ENCODE measurements at regions not wholly inside any gene's neighbourhood (a gene's known extent, or its start where the extent isn't known, plus 50 kb on each side); places are given as distances from the start of the nearest gene placed in this dataset.
"Not testable (repeated sequence)": the region's sequence is repeated elsewhere in the genome, so short reads cannot be mapped to it uniquely, and the experiment has no call there.

DNA sequence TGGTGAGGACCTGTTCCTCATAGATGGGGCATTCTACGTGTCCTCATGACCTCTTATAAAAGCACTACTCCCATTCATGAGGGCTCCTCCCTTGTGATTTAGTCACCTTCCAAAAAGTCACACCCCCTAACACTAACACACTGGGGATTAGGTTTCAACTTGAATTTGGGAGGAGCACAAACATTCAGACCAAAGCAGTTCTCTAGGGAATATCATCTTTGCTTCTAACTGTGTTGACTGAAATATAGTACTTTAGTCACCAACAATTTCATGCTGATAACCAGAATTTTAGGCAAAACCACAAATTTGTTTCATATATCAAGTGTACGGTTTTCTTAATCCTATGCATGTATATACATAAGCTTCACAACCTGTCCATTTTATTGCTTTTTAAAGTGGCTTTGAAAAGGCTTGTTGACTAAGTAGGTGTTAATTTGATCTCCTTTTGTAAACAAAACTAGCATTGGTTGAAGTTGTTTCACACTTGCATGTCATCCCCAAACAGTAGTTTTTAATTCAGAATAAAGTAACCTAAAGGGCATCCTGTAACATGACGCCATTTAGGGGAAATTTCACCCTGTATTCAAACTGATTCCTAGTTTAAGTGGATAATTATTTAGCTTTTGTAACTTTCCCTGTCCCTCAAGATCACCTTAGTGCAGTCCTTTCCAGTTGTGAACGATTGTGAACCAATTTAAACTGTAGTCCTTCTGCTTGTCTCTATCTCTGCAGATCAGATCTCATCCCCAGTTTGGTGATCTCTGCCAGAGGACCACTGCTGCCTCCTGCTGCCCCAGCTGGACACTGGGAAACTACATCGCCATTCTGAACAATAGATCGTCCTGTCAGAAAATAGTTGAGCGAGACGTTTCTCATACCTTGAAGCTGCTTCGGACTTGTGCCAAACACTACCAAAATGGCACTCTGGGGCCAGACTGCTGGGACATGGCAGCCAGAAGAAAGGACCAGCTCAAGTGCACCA lies 141.1 kb downstream of the TLR5 start:
- DNase-seq, result peak; percentile 60

DNA sequence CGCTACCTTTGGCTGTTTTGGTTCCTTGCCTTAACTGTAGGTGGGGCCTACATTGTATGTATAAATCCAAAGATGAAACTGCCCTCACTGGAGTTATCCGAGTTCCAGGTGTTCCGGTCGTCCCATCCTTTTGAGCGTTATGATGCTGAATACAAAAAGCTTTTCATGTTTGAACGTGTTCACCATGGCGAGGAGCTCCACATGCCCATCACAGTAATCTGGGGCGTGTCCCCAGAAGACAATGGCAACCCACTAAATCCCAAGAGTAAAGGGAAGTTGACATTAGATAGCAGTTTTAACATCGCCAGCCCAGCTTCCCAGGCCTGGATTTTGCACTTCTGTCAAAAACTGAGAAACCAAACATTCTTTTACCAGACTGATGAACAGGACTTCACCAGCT lies 139.5 kb downstream of the TLR5 start:
- no peak for DNase-seq

DNA sequence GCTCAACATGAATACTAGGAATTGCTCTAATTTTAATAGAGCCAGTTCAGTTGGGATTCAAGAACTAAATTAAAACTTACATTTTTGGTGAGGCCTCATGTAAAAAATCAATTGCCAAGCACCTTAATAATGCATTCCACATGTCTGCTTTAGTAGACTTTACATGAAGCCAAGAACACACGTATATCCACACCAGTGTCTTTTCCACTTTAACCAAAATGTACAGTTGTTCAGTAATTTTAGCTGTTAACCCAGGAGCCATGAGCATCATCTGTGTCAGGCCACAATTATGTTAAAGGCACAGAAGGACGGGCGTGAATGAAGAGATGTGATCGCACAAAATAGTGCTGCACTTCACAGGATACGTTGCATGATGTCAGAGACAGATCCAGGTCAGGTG lies 136.7 kb downstream of the TLR5 start:
- DNase-seq, result no peak

- no peak for DNase-seq
Measured at GRCh38 chr1:223006917-223007648, 136.0 kb downstream of the TLR5 start.

GRCh38 chr1:223007935-223008334 lies 135.1 kb downstream of the TLR5 start:
- DNase-seq, result no peak

DNA sequence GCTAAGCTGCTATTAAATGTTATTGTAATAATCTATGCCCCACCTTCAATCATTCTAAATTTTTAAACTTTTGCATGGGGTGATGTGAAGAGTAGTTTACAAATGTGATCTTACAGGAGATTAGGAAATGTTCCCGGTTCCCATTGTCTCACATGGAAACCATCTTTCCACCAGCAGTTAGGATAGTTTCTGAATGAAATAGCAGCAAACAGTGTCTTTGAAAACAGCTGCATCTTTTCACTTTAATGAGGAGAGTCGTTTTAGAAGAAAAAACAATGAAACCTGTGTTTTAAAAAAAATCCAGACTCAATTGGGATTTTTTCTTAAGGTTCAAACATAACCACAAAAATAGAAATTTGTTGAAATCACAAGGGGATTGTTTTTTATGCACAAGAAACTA lies 134.2 kb downstream of the TLR5 start:
- no peak for DNase-seq

DNA sequence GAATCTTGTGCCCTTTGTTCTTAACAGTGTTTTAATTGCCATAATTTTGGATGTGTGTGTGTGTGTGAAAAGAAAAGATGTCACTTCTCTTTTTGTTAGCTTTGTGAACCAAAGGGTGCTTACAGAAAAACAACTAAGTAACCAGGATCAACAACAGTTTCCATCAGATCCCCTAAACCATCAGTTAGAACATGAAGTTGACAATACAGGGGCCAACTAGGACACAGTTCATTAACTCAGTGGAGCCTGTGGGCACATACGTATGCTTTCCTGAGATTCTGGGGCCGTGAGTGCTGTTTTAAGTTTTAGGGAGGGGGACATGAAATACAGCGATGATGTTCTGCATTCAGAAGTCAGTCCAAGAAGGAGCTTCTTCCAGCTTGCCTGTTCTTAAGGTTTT lies 133.6 kb downstream of the TLR5 start:
- no peak for DNase-seq

GRCh38 chr1:223010582-223011504 lies 132.2 kb downstream of the TLR5 start:
- DNase-seq, result no peak

DNA sequence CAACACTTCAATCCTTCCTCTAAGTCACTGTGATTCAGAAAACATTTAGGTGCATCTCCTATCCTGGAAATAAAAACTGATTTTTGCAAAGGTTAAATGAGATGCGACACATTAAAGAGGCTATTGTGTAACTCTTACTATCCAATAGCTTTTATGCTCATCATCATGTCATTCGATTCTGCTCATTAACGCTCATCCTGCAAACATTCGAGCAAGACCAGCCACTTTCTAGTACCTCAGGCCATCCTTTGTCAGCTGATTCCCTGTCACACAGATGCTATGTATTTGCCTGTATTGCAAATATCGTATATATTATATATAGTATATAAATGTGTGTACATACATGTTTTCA lies 131.6 kb downstream of the TLR5 start:
- no peak for DNase-seq

GRCh38 chr1:223012176-223012788 lies 130.8 kb downstream of the TLR5 start:
- no peak for DNase-seq

DNA sequence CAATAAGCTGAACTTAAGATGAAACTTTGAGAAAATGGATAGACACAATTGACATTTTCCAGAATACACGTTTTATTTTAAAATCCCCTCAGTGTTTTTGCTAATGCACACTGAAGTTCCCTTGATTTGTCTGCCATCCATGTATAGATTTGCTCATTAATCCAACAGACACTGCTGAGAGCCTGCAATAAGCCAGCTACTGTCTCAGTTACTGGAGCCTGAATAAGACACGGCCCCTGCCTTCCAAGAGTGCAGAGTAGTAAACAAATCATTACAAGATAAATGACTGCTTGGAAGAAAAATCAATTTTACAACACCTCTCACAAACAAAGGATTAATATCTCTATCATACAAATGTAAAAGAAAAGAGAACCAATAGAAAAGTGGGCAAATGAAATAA lies 130.1 kb downstream of the TLR5 start:
- no peak for DNase-seq

DNA sequence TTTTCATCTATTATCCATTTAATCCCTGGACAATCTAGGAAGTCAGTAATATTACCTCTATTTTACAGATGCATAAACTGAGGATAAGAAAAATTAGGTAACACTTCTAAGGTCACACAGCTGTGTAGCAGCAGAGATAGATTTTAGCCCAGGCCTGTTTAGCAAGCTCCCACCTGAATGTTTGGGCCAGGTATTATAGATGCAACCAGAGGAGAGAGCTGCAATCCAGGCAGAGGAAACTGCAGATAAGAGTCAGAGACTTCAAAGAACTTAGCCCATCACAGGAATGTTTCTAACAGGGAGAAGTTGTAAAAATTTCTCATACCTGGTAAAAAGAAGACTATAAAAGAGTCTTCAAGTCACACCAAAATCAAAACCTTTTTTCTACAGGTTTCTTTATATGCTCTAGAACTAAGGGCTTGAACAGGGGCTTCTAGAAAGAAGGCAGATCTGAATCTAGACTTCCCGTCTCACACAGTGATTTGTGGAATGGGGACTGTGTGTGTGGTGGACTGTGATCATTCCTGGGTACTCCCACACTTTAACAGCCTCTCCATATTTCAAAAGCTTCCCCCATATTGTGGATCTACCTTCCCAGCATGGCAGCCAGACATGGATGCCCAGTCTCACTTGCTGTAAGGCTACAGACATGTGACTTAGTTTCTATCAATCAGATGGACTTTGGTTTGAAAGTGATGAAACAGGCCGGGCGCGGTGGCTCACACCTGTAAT lies 128.7 kb downstream of the TLR5 start:
- no peak for DNase-seq

GRCh38 chr1:223016381-223016780 lies 126.7 kb downstream of the TLR5 start:
- no peak for DNase-seq

- no peak for DNase-seq
Measured at GRCh38 chr1:223016890-223017289, 126.2 kb downstream of the TLR5 start.

DNA sequence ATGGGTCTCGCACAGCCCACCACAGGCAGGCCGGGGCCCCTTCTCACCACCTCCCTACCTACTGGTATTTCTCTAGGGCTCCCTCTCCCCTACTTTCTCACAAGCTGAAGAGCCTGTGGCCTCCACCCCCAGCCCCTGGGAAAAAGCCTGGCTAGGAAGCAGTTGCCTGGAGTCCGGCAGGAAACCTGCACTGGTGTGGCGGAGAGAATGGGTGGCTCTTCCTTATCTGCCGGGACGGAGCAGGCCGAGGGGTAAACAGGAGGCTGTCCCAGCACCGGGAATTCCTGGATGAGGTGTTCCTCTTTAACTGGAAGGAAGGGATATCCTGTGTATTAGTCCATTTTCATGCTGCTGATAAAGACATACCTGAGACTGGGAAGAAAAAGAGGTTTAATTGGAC lies 125.8 kb downstream of the TLR5 start:
- DNase-seq, result no peak

GRCh38 chr1:223018534-223018933 lies 124.5 kb downstream of the TLR5 start:
- no peak for DNase-seq

DNA sequence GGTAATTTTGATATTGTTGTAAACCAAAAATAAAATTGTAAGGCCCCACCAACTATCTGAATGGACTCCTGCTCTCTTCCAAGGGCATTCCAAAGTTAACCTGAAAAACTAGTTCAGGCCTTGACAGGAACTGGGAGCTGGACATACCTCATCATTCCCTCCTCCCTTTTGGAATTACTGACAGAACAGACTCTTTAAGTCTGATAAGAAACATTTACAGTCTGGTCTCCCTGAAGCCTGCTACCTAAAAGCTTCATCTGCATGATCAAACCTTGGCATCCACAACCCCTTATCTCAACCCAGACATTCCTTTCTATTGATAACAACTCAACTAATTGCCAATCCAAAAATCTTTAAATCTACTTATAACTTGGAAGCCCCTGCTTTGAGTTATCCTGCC lies 123.8 kb downstream of the TLR5 start:
- no peak for DNase-seq

DNA sequence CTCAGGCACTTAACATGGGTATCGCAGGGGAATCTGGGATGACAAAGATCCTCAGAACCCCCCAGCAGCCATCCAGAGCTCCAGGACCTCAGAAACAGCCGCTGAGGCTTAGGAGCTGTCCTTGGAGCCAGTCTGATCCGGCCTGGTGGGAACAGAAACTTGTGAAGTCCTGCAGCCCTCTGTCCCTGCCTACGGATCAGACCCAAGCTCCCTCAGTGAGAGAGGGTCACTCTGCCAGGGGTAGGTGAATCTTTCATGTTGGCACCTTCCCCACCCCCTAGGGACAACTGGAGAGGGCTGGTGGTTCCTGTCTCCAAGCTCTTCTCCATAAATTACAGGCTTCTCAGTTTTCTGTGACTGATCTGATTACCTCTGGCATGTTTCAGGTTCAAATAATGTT lies 122.3 kb downstream of the TLR5 start:
- no peak for DNase-seq

GRCh38 chr1:223022641-223023473 lies 120.2 kb downstream of the TLR5 start:
- peak; percentile 15 for DNase-seq

- DNase-seq, result no peak
Measured at GRCh38 chr1:223023863-223024262, 119.2 kb downstream of the TLR5 start.

GRCh38 chr1:223024486-223024885 lies 118.6 kb downstream of the TLR5 start:
- DNase-seq, result not testable (repeated sequence)
